ENCODE measurements at regions not wholly inside any gene's neighbourhood (a gene's known extent, or its start where the extent isn't known, plus 50 kb on each side); places are given as distances from the start of the nearest gene placed in this dataset.

DNA sequence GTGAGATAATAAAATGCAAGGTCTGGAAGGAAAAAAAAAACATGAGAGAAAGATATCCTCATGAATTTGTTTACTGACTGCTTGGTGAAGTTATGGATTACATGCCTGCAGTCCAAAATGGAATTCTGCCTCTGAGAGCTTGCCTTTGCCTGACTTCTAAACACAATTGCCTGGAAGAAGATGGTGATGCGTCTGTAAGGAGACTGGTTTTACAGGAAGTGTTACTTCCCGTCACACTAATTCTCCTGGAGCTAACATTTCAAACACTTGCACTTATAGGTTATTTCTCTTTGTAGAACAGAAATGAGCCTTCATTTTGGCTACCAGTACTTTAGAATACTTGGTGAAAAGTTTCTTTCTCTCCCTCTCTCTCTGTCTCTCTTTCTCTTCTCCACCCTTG lies 884.3 kb downstream of the TSN start:
- no peak for TF ChIP-seq POLR2AphosphoS5 (IDR thresholded peaks at IDR 0.05; ENCODE audit: low read depth, low read length)
- TF ChIP-seq TAF1 (IDR thresholded peaks at IDR 0.05; ENCODE audit: borderline replicate concordance, low read depth, low read length): no peak
- TF ChIP-seq POLR2A (IDR thresholded peaks at IDR 0.05; ENCODE audit: low read depth, low read length): no peak
